Small intestine (tissue), 7 donors: ENCODE measurements at regions not wholly inside any gene's neighbourhood (a gene's known extent, or its start where the extent isn't known, plus 50 kb on each side); places are given as distances from the start of the nearest gene placed in this dataset.

Source experiments
- DNase-seq, 2 donors: peaks; one replicate each; pipeline versions ENCODE4 v3.0.0 to v3.0.0-alpha.2; 2013
- FAIRE-seq: peaks from 2 replicates; lab custom pipeline; 2012; peaks lifted over from hg19 to GRCh38; lab: Jason Lieb, UNC
- H3K27ac ChIP-seq, 3 donors: one replicate each; pipeline ENCODE4 v1.5.1; 2013; ENCODE audit warnings: low read length in 2 of 3, mild to moderate bottlenecking in 2 of 3, control low read depth in 1 of 3, inconsistent platforms in 1 of 3, low read depth in 1 of 3, moderate library complexity in 1 of 3
- H3K27me3 ChIP-seq, 3 donors: one replicate each; pipeline ENCODE4 v1.6.1; 2013; ENCODE audit warnings: low read length in 3 of 3, inconsistent platforms in 1 of 3; ENCODE audit not compliant: control insufficient read depth in 3 of 3, insufficient read depth in 3 of 3
- H3K36me3 ChIP-seq, 3 donors: one replicate each; pipeline ENCODE4 v1.6.1; 2013; ENCODE audit warnings: low read length in 3 of 3, inconsistent platforms in 1 of 3, low read depth in 1 of 3, mild to moderate bottlenecking in 1 of 3, moderate library complexity in 1 of 3; ENCODE audit not compliant: control insufficient read depth in 3 of 3, insufficient read depth in 2 of 3
- H3K4me1 ChIP-seq, 3 donors: one replicate each; pipeline ENCODE4 v1.6.1; 2013; ENCODE audit warnings: low read length in 2 of 3, inconsistent platforms in 1 of 3, low read depth in 1 of 3, mild to moderate bottlenecking in 1 of 3, moderate library complexity in 1 of 3; ENCODE audit not compliant: control insufficient read depth in 3 of 3, insufficient read depth in 2 of 3
- H3K4me3 ChIP-seq, 3 donors: one replicate each; pipeline ENCODE4 v1.5.1; 2013; ENCODE audit warnings: low read length in 3 of 3, control low read depth in 1 of 3, inconsistent platforms in 1 of 3, low read depth in 1 of 3, mild to moderate bottlenecking in 1 of 3, moderate library complexity in 1 of 3
- H3K9me3 ChIP-seq, 2 donors: one replicate each; pipeline ENCODE4 v1.6.1; 2013; ENCODE audit warnings: low read depth in 1 of 2, low read length in 1 of 2; ENCODE audit not compliant: control insufficient read depth in 2 of 2, insufficient read depth in 1 of 2
- WGBS, 3 donors: extraction: QIAGEN DNeasy Blood & Tissue Kit; methylation state at CpG; one replicate each; pipeline ENCODE4 v1.1.7; 2013; 5-methylcytosine and 5-hydroxymethylcytosine counted together
- donor health status: healthy with polysubstance abuse.
- donor health status: control.
- donor health status: control.
- donor health status: Bipolar disorder and iron deficiency.
- donor health status: healthy.

DNA sequence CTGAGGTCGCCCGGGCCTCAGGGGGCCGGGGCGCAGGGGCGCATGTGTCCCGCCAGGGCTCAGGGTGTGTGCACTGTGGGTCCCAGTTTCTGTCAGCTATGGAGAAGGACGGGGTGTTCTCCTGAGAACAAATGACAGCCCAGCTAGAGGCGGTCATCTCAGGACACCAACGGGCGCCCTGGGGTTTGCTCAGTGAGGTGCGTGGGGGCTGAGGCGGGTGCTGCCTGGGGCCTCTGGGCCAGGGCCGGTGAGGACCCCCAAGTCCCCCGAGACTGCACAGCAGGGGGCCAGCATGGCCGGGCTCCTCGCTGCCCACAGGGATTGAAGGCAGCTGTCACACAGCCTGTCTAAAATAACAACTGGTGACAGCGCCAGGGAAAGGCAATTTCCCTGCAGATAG lies 808.8 kb upstream of the SOX11 start:
- no peak overlapping the region for H3K4me3 ChIP-seq
- FAIRE-seq (no peak), DNase-seq (no peak)
- H3K9me3 ChIP-seq, result peaks cover 3 to 20% of the 10 kb centered on the region in 2 donors
- no peaks in the 10 kb centered on the region for H3K4me1 ChIP-seq
- H3K36me3 ChIP-seq, result no peaks in the 10 kb centered on the region
- H3K27ac ChIP-seq, result no peak overlapping the region
- WGBS, 3 donors, result 84 to 94% (median 92%) methylated on average over 17 of the region's 17 CpGs
- no peaks in the 10 kb centered on the region for H3K27me3 ChIP-seq

DNA sequence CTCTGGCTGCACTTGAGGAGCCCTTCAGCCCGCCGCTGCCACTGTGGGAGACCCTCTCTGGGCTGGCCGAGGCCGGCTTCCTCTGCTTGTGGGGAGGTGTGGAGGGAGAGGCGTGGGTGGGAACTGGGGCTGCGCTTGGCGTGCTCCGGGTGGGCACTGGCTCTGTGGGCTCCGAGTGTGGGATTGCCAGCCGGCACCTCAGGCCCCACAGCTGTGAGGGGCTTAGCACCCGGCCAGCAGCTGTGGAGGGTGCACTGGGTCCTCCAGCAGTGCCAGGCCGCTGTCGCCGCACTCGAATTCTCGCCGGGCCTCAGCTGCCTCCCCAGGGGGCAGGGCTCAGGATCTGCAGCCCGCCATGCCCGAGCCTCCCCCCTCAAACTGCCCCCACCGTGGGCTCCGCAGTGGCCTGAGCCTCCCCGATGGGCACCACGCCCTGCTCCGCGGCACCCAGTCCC lies 808.0 kb upstream of the SOX11 start:
- no peaks in the 10 kb centered on the region for H3K36me3 ChIP-seq
- H3K9me3 ChIP-seq, result peaks cover 3 to 20% of the 10 kb centered on the region in 2 donors
- H3K27me3 ChIP-seq, result no peaks in the 10 kb centered on the region
- no peak overlapping the region for H3K27ac ChIP-seq
- 89 to 92% (median 90%) methylated on average over 24 to 25 of the region's 25 CpGs for WGBS, 3 donors
- DNase-seq (no peak), FAIRE-seq (no peak)
- no peaks in the 10 kb centered on the region for H3K4me1 ChIP-seq
- H3K4me3 ChIP-seq, result no peak overlapping the region

- no peaks in the 10 kb centered on the region for H3K36me3 ChIP-seq
- no peaks in the 10 kb centered on the region for H3K4me1 ChIP-seq
- H3K27ac ChIP-seq, result no peak overlapping the region
- 43 to 65% (median 49%) methylated on average over 5 of the region's 5 CpGs for WGBS, 3 donors
- no peak for FAIRE-seq
- no peaks in the 10 kb centered on the region for H3K27me3 ChIP-seq
- no peak overlapping the region for H3K4me3 ChIP-seq
- H3K9me3 ChIP-seq, result peaks cover 0 to 2% of the 10 kb centered on the region in 2 donors
- no peak for DNase-seq
These were observed 800.8 kb upstream of the SOX11 start for GRCh38 chr2:4891394-4891793.

- DNase-seq, result no peak
- Histone ChIP-seq H3K9me3 (peaks cover 0 to 2% of the 10 kb centered on the region in 2 donors), H3K27me3 (no peaks in the 10 kb centered on the region), H3K4me3 (no peak overlapping the region), H3K4me1 (no peaks in the 10 kb centered on the region), H3K27ac (no peak overlapping the region), H3K36me3 (no peaks in the 10 kb centered on the region)
- FAIRE-seq, result no peak
- 45 to 48% (median 46%) methylated on average over 6 of the region's 6 CpGs for whole genome bisulfite sequencing, 3 donors
These were observed 796.8 kb upstream of the SOX11 start for GRCh38 chr2:4895371-4895770.

GRCh38 chr2:4898706-4899105 lies 793.5 kb upstream of the SOX11 start:
- Histone ChIP-seq H3K4me1 (no peaks in the 10 kb centered on the region), H3K9me3 (no peaks in the 10 kb centered on the region), H3K27me3 (no peaks in the 10 kb centered on the region), H3K4me3 (no peak overlapping the region), H3K27ac (no peak overlapping the region), H3K36me3 (no peaks in the 10 kb centered on the region)
- no peak for FAIRE-seq
- 83 to 90% (median 86%) methylated on average over 5 of the region's 5 CpGs for WGBS, 3 donors
- no peak for DNase-seq

DNA sequence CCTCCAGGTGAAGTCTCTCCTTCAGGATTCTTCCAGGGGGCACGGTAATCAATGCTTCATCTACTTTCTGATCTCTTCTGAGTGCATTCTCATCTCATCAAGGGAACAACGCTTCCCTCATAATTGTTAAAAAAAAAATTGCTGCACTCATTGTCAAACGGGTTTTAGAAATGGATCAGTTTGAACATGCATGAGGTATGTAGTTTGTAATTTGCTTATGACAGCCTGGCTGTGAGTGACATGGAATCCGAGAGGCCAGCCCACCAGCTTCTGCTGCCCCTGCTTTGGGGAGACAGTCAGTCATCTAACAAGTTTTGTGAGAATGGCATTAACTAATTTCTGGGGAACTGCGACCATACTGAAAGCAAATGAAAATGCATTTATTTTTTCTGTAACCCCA lies 791.9 kb upstream of the SOX11 start:
- FAIRE-seq, result no peak
- WGBS, 3 donors, result 73 to 79% (median 74%) methylated on average over 5 of the region's 5 CpGs
- H3K4me1 ChIP-seq, result no peaks in the 10 kb centered on the region

GRCh38 chr2:4900861-4901770 lies 791.1 kb upstream of the SOX11 start:
- FAIRE-seq, result no peak
- Histone ChIP-seq H3K27me3 (no peaks in the 10 kb centered on the region), H3K4me3 (no peak overlapping the region), H3K36me3 (no peaks in the 10 kb centered on the region), H3K9me3 (no peaks in the 10 kb centered on the region), H3K4me1 (no peaks in the 10 kb centered on the region), H3K27ac (no peak overlapping the region)
- no peak for DNase-seq
- WGBS, 3 donors, result 69 to 80% (median 75%) methylated on average over 11 of the region's 11 CpGs

More for the DNA sequence above, 791.9 kb upstream of the SOX11 start:
- no peak for DNase-seq
- Histone ChIP-seq H3K4me3 (no peak overlapping the region), H3K9me3 (no peaks in the 10 kb centered on the region), H3K27me3 (no peaks in the 10 kb centered on the region), H3K27ac (no peak overlapping the region), H3K36me3 (no peaks in the 10 kb centered on the region)

DNA sequence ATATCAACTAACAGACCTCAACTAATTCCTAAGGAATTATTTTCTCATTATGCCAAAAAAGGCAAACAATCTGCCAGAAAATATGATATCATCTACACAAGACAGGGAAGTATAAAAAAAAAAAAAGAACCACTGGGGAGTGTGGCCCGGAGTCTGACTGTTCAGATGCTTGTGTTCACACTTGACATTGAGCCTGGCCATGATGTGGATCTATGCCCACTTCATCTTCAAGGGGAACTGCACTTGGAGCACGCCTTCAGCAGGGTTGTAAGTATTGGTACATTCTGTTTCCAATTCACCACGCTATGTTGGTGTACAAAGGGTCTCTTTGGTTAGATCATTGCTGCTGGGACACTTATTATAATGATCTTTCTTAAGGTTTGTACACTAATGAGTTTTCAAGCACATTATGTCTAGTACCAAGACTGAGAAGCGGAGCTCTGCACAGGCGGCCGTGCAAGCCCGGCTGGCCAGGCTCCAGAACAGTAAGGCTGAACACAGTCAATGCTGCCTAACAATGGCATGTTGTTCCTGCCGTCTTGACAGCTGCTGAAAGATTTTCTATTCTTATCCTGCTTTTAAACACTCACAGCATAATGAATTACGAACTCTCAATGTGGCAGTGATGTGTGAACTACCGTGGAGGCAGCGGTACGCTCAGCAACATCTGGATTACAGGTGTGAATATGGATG lies 788.4 kb upstream of the SOX11 start:
- H3K36me3 ChIP-seq, result no peaks in the 10 kb centered on the region
- no peaks in the 10 kb centered on the region for H3K4me1 ChIP-seq
- H3K27ac ChIP-seq, result no peak overlapping the region
- FAIRE-seq (no peak), DNase-seq (no peak)
- H3K9me3 ChIP-seq, result no peaks in the 10 kb centered on the region
- no peaks in the 10 kb centered on the region for H3K27me3 ChIP-seq
- WGBS, 3 donors, result 43 to 76% (median 63%) methylated on average over 12 of the region's 12 CpGs
- H3K4me3 ChIP-seq, result no peak overlapping the region
